Central memory CD8-positive, alpha-beta T cell (primary cell): ENCODE measurements at regions not wholly inside any gene's neighbourhood (a gene's known extent, or its start where the extent isn't known, plus 50 kb on each side); places are given as distances from the start of the nearest gene placed in this dataset.

Experiments
- ATAC-seq: fragments of 150-1000 bp; cut with Tn5 transposase; replicated peaks from 2 replicates; pipeline ENCODE4 v1.10.0; 2022; ENCODE audit warnings: mild to moderate bottlenecking, moderate FRiP score, moderate number of reproducible peaks; ENCODE audit not compliant: poor library complexity, severe bottlenecking; ENCODE audit errors: extremely low read depth
- DNase-seq, 2 donors: peaks; one replicate each; pipeline ENCODE4 v3.0.0; 2021; ENCODE audit warnings: low spot score in 2 of 2
- H3K27ac Mint-ChIP-seq: one replicate; pipeline ENCODE4 v1.8.0; 2022; ENCODE audit warnings: low read depth, mild to moderate bottlenecking, moderate library complexity, mixed read lengths
- H3K27me3 Mint-ChIP-seq: one replicate; pipeline ENCODE4 v1.8.0; 2022; ENCODE audit warnings: mixed read lengths
- H3K36me3 Mint-ChIP-seq: one replicate; pipeline ENCODE4 v1.8.0; 2022; ENCODE audit warnings: mild to moderate bottlenecking, moderate library complexity, mixed read lengths; ENCODE audit not compliant: insufficient read depth
- H3K4me1 Mint-ChIP-seq: one replicate; pipeline ENCODE4 v1.8.0; 2022; ENCODE audit warnings: mixed read lengths
- H3K4me3 Mint-ChIP-seq: one replicate; pipeline ENCODE4 v1.8.0; 2022; ENCODE audit warnings: mild to moderate bottlenecking, moderate library complexity, mixed read lengths
- H3K9me3 Mint-ChIP-seq: one replicate; pipeline ENCODE4 v1.8.0; 2022; ENCODE audit warnings: mixed read lengths

DNA sequence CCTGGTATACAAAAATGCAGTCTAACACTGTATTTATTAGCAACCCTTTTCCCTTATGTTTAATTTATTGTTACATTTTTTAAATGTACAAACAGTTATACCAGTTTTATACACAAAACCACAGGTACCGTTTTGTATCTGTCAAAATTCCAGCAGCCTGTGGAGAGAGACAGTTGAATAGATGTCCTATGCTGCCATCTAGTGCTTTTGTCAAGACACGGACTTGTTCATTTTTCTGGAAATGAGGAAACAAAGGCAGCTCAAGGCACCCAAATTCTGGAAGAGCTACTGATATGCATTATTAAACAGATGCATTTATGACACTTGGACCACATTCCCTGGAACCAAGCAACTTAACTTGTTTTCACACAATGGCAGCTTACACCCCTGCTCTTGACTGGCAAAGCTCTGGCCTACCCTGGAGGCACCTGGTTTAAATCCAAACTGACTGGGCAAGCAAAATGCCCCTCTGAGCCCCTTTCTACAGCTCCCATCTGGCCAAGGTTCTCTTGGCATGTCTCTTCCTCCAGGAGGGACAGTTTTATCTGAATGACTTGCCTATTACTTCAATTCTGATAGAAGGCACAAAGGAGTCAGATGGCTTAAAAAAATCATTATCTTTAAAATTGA lies 286.9 kb upstream of the PRKD1 start:
- H3K27me3 Mint-ChIP-seq = no peaks in the 10 kb centered on the region
- no peaks in the 10 kb centered on the region for H3K9me3 Mint-ChIP-seq
- no peak overlapping the region for H3K27ac Mint-ChIP-seq
- no peaks in the 10 kb centered on the region for H3K4me1 Mint-ChIP-seq
- no peak overlapping the region for H3K4me3 Mint-ChIP-seq
- DNase-seq (no peak), ATAC-seq (no peak)
- H3K36me3 Mint-ChIP-seq = no peaks in the 10 kb centered on the region

DNA sequence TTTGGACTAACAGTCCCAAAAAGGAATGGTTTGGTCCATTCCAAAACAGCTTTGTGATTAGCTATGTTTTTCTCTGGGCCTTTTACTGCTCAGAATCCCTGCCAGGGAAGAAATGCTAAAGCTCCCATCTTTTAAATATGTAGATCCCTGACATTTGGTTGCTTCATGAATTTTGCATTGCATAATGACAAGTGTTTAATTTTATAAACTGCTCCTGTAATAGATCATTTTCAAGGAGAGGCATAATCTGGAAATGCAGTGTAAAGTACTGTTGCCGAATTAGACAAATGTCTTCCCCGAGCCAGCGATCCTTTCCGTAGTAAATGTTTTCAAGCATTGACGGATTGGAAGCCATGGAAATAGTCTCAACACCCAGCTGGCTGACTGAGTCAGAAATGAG lies 291.3 kb upstream of the PRKD1 start:
- Mint-ChIP-seq H3K4me3 (no peak overlapping the region), H3K27ac (no peak overlapping the region), H3K9me3 (peaks cover 6% of the 10 kb centered on the region), H3K27me3 (no peaks in the 10 kb centered on the region), H3K4me1 (no peaks in the 10 kb centered on the region), H3K36me3 (no peaks in the 10 kb centered on the region)
- no peak for ATAC-seq
- no peak for DNase-seq

DNA sequence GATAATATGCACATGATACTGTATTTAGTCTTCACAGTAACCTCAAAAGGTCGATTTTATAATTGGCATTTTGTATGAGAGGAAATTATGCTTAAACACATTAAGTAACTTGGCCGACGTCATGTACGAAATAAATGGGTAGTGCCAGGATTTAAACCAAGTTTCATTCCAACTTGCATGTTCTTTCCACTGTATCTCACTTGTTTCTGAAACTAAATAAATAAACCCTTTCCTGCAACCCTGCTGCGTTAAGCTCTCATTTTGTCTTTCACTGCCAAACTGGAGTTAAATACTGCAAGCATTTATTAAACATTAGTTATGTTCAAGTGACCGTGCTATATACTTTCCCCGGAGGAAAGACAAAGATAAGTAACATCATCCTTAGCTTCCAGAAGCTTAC lies 293.9 kb upstream of the PRKD1 start:
- Mint-ChIP-seq H3K4me1 (no peaks in the 10 kb centered on the region), H3K36me3 (no peaks in the 10 kb centered on the region), H3K9me3 (peaks cover 11% of the 10 kb centered on the region), H3K27ac (no peak overlapping the region), H3K27me3 (no peaks in the 10 kb centered on the region), H3K4me3 (no peak overlapping the region)
- ATAC-seq = no peak
- DNase-seq = no peak

DNA sequence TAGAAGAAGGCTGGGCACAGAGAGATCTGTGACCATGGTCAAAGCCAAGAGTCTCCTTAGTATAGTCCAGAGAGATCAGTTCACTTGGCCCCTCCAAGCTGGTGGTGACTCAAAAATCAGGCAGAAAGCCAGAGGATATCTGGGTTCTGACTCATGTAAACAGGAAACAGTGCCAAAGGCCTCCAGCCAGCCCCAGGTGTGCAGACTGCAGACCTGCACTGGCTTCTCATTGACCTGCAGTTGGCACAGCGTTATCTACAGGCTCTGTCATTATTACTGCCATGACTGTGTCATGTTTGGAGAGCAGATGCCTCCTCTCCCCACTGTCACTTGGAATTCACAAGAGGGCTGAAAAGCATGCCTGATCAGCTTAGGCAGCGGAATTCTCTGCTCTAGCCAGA lies 295.7 kb upstream of the PRKD1 start:
- Mint-ChIP-seq H3K27me3 (no peaks in the 10 kb centered on the region), H3K4me3 (no peak overlapping the region), H3K27ac (no peak overlapping the region), H3K4me1 (no peaks in the 10 kb centered on the region), H3K9me3 (peaks cover 11% of the 10 kb centered on the region), H3K36me3 (no peaks in the 10 kb centered on the region)
- DNase-seq (no peak), ATAC-seq (no peak)

DNA sequence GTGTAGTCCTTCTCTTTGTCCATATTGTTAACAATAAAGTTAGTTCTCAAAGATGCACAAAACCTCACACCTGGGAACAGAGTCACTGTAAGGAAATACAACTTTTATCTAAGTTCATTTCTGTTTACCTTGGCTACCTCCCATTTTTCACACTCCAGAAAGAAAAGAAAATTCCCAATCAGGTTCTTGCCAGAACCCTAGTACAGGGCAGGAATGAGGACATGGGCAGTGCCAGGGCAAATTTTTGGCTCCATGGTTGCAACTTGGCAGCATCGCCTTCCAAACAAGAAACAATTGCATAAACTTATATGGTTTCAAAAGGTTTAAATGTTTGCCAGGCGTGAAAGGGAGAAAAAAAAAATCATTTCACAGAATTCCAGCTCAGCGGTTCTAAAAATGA lies 296.3 kb upstream of the PRKD1 start:
- Mint-ChIP-seq H3K36me3 (no peaks in the 10 kb centered on the region), H3K9me3 (peaks cover 11% of the 10 kb centered on the region), H3K27me3 (no peaks in the 10 kb centered on the region), H3K4me1 (no peaks in the 10 kb centered on the region), H3K4me3 (no peak overlapping the region), H3K27ac (no peak overlapping the region)
- ATAC-seq (no peak), DNase-seq (no peak)

DNA sequence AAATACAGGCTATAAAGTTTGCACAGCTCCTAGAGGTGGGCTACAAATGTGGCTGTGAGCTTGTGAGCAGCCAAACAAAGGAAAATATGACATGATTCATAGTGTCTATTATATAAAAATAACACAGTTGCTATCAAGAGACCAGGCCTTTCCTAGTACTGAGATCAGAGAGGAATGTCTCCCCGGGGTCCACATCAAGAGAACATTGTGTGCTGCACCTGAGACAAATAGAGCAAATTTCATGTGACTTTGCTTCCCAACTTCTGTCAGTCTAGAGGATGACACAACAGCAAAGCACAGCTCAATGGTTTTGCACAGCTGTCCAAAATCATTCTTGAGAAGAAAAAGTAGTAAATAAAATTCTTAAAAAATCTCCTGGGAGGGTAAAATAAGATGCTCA lies 297.5 kb upstream of the PRKD1 start:
- H3K9me3 Mint-ChIP-seq = peaks cover 11% of the 10 kb centered on the region
- ATAC-seq = no peak
- H3K27me3 Mint-ChIP-seq = no peaks in the 10 kb centered on the region
- DNase-seq = no peak
- H3K4me3 Mint-ChIP-seq = no peak overlapping the region
- no peaks in the 10 kb centered on the region for H3K36me3 Mint-ChIP-seq
- H3K27ac Mint-ChIP-seq = no peak overlapping the region
- H3K4me1 Mint-ChIP-seq = no peaks in the 10 kb centered on the region

DNA sequence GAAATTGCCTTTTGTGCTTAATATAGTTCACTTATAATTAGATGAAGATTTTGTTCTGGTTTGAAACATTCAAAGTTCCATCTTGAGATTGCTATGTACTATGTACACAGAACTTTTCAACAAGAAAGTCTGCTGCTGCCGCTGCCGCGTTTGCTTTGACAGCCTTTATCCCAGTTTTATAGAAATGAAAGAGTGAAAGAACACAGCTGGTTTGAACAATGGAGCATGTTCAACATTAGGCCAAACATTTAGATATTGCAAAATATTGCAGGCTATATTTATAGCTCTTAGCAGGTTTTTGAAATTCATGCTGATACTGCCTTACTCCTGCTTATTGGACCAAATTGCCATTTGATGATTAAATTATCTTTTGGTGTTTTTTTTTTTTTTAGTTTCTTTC lies 299.8 kb upstream of the PRKD1 start:
- no peaks in the 10 kb centered on the region for H3K4me1 Mint-ChIP-seq

DNA sequence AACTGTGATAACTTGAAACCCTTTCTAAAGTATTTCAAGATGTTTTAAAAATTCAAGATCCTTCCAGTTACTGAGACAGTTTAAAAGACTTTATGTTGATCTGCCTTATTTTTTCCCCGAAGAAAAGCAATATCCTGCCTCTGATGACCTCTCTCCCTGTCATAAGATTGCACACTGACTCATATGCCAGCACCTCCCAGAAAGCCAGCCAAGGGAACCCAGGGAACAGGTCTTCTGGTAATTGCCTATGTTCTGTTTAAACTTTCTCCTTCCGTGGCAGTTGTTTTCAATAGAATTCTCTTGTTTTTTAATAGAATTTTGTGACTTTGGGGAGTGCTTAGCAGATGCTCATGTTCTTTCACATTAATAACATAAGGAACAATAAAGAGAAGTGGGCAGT lies 300.2 kb upstream of the PRKD1 start:
- H3K9me3 Mint-ChIP-seq = peaks cover 12% of the 10 kb centered on the region
- H3K27me3 Mint-ChIP-seq = no peaks in the 10 kb centered on the region
- no peak for DNase-seq
- no peak overlapping the region for H3K4me3 Mint-ChIP-seq
- no peak overlapping the region for H3K27ac Mint-ChIP-seq
- H3K36me3 Mint-ChIP-seq = no peaks in the 10 kb centered on the region
- H3K4me1 Mint-ChIP-seq = no peaks in the 10 kb centered on the region
- no peak for ATAC-seq

More for the DNA sequence above, 299.8 kb upstream of the PRKD1 start:
- Mint-ChIP-seq H3K27me3 (no peaks in the 10 kb centered on the region), H3K27ac (no peak overlapping the region), H3K36me3 (no peaks in the 10 kb centered on the region), H3K4me3 (no peak overlapping the region), H3K9me3 (peaks cover 12% of the 10 kb centered on the region)
- ATAC-seq = no peak
- DNase-seq = no peak

DNA sequence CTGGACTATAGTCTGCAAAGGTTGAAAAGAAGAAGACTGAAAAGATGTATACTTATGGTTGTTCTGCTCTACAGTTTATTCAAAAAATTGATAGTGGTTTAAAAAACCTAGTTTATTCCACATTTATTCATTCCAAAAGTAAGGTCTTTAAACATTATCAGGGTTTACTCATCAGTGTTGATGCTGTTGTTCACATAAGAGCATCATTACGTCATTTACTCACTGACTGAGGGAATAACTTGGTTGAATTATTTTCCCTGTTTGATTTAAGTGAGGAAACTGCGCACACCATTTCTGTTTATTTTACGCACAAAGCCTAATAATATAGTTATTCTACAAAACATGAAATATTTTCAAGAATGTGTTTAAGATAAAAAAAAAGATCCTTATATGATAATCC lies 303.1 kb upstream of the PRKD1 start:
- Mint-ChIP-seq H3K27me3 (no peaks in the 10 kb centered on the region), H3K27ac (no peak overlapping the region), H3K36me3 (no peaks in the 10 kb centered on the region), H3K4me3 (no peak overlapping the region), H3K9me3 (peaks cover 12% of the 10 kb centered on the region), H3K4me1 (no peaks in the 10 kb centered on the region)
- no peak for ATAC-seq
- DNase-seq = no peak

DNA sequence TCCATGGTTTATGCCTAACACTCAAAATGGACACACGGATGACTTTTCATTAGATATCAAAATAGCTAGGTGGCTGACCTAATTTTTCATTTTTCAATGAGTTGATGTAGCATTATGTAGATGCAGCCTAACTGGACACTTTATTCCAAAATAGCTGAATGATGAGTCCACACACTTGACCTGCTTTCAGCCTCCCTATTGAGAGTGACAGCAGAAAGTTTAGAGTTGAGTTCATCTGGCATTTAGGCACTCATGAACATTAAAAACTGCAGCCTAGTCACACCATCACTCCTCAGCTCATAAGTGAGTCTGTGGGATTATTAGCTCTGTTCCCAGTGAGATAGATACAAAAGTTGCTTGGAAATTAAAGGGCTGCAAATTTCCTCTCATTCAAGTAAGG lies 307.3 kb upstream of the PRKD1 start:
- ATAC-seq (no peak), DNase-seq (no peak)
- no peaks in the 10 kb centered on the region for H3K4me1 Mint-ChIP-seq
- H3K27me3 Mint-ChIP-seq = no peaks in the 10 kb centered on the region
- no peaks in the 10 kb centered on the region for H3K36me3 Mint-ChIP-seq
- H3K9me3 Mint-ChIP-seq = peaks cover 18% of the 10 kb centered on the region
- no peak overlapping the region for H3K4me3 Mint-ChIP-seq
- H3K27ac Mint-ChIP-seq = no peak overlapping the region

DNA sequence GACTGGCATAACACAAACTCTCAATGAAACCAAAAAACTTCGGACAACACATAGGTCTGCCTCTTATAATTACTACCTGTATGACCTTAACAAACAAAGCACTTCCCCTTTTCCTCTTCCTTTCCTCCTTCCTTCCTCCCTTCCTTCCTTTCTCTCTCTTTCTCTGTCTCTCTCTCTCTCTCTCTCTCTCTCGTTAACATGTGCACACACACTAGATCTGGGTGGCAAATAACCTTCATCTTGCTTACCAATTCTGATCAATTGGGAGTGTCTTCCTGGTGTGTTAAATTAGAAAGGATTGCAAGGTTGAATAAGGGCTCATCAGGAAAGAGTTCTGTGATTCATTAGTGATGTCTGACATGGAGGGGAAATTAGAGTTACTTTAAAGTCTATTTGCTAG lies 307.8 kb upstream of the PRKD1 start:
- DNase-seq = no peak
- no peaks in the 10 kb centered on the region for H3K27me3 Mint-ChIP-seq
- no peak overlapping the region for H3K4me3 Mint-ChIP-seq
- H3K36me3 Mint-ChIP-seq = no peaks in the 10 kb centered on the region
- H3K4me1 Mint-ChIP-seq = no peaks in the 10 kb centered on the region
- no peak for ATAC-seq
- no peak overlapping the region for H3K27ac Mint-ChIP-seq
- peaks cover 19% of the 10 kb centered on the region for H3K9me3 Mint-ChIP-seq

DNA sequence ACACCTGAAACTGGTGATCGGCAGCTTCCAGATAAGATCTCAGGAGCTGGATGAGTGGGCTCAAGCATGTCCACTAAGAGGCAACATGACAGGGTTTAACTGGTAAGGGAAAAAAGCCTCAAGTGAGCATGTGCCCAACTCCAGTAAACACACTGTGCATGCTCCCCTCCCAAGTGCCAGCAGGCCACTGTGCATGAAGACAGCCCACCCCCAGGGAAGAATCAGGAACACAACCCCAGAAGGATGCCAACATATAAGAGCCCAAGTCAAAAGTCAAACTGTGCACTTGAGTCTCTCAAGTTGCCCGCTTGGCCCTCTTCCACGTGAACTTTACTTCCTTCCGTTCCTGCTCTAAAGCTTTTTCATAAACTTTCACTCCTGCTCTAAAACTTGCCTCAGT lies 311.3 kb upstream of the PRKD1 start:
- Mint-ChIP-seq H3K27me3 (no peaks in the 10 kb centered on the region), H3K4me3 (no peak overlapping the region), H3K4me1 (no peaks in the 10 kb centered on the region), H3K27ac (no peak overlapping the region), H3K9me3 (peaks cover 13% of the 10 kb centered on the region), H3K36me3 (no peaks in the 10 kb centered on the region)
- ATAC-seq = no peak
- no peak for DNase-seq

DNA sequence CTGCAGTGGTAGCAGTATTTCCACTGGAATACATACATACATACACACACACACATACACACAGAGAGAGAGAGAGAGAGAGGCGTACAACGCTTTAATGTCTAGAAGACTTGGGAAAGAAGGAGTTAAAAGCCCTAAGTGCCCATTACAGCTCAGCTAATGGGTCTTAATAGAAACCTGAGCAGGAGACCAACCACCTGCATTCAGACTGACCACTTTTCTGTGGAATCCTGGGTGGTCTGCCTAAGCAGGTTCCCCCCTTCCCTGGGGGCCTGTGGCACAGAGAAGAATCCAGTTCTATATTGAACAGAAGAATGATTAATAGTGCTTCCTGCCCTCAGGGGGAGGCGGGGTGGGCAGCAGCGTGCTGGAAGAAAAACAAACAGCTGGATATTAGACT lies 312.4 kb upstream of the PRKD1 start:
- H3K4me3 Mint-ChIP-seq = no peak overlapping the region
- H3K9me3 Mint-ChIP-seq = peaks cover 13% of the 10 kb centered on the region
- no peaks in the 10 kb centered on the region for H3K27me3 Mint-ChIP-seq
- ATAC-seq = no peak
- DNase-seq = no peak
- no peaks in the 10 kb centered on the region for H3K36me3 Mint-ChIP-seq
- H3K27ac Mint-ChIP-seq = no peak overlapping the region
- H3K4me1 Mint-ChIP-seq = no peaks in the 10 kb centered on the region

DNA sequence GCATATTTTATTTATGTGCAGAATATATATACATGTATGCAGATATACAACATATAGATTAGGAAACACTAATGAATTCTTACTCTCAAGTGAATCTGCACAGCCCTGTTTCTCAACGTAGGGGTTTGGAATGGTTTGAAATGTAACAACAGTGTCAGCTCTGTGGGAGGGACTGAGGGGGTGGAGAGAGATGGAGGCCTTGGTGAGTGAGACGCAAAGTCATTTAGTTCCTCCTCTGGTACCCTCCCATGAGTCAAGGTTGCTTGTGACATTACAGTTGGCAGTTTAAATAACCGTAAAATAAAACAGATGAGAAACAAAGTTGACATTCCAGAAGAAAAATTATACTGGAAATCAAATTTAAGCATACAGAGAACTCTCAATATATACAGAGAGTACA lies 313.0 kb upstream of the PRKD1 start:
- Mint-ChIP-seq H3K4me1 (no peaks in the 10 kb centered on the region), H3K9me3 (peaks cover 8% of the 10 kb centered on the region), H3K27me3 (no peaks in the 10 kb centered on the region), H3K36me3 (no peaks in the 10 kb centered on the region), H3K27ac (no peak overlapping the region), H3K4me3 (no peak overlapping the region)
- ATAC-seq (no peak), DNase-seq (no peak)
